Stomach (tissue), 4 donors: ENCODE measurements at regions not wholly inside any gene's neighbourhood (a gene's known extent, or its start where the extent isn't known, plus 50 kb on each side); places are given as distances from the start of the nearest gene placed in this dataset.

ENCODE experiments used
- EP300 ChIP-seq: sonication (generic); formaldehyde crosslinking; IDR thresholded peaks from one replicate; pipeline ENCODE4 v1.6.1; 2017; ENCODE audit warnings: antibody characterized with exemption
- POLR2A ChIP-seq, 4 donors: fragments of 450-650 bp; IDR thresholded peaks; one replicate each; pipeline ENCODE4 v1.6.1; 2016; ENCODE audit warnings: antibody characterized with exemption in 4 of 4, control low read depth in 2 of 4, mild to moderate bottlenecking in 1 of 4, moderate library complexity in 1 of 4
- POLR2AphosphoS5 ChIP-seq, 3 donors: sonication (generic); formaldehyde crosslinking; IDR thresholded peaks; one replicate each; pipeline ENCODE4 v1.6.1; 2016; ENCODE audit warnings: antibody characterized with exemption in 3 of 3
- TF ChIP-seq, protein P1 (sequence below), 7 experiments: fragments of 450-650 bp in 4 of 7; fragments of 200-600 bp in 3 of 7; sonication (generic) in 3 of 7; IDR thresholded peaks; one replicate each; pipeline ENCODE4 v1.5.1; 2016 to 2019; ENCODE audit warnings: antibody characterized with exemption in 7 of 7, control low read depth in 2 of 7, mild to moderate bottlenecking in 1 of 7

DNA sequence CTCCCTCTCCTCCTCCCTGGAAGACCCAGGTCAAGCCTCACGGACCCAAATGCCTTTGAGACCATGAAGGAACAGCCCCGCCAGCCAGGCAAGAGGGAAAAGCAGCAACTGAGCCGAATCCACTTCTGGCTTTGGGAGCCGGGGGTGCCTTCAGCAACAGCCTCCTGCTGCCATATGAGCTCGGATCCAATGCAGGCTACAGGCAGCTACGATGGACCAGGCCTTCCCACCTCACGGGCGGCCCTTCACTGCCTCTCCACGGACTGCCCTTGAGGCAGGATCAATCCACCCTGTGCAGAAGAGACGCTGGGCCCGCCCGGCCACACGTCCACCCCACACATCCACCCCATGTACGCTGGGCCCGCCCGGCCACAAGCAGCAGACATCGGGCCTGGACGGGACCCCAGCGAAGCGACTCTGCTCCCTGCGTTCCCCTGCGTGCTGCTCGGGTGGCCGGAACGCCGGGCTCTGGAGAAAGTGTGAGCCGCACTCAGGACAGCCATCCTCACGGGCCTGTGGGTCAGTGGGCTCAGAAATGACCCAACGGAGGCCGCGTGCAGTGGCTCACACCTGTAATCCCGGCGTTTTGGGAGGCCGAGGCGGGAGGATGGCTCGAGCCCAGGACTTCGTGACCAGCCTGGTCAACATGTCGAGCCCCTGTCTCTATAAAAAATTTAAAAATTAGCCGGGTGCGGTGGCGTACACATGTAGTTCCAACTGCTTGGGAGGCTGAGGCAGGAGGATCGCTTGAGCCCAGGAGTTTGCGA, 82.0 kb downstream of the FOXL3 start:
- no peak for TF ChIP-seq POLR2A (IDR thresholded peaks at IDR 0.05)
- TF ChIP-seq, protein P1, sequence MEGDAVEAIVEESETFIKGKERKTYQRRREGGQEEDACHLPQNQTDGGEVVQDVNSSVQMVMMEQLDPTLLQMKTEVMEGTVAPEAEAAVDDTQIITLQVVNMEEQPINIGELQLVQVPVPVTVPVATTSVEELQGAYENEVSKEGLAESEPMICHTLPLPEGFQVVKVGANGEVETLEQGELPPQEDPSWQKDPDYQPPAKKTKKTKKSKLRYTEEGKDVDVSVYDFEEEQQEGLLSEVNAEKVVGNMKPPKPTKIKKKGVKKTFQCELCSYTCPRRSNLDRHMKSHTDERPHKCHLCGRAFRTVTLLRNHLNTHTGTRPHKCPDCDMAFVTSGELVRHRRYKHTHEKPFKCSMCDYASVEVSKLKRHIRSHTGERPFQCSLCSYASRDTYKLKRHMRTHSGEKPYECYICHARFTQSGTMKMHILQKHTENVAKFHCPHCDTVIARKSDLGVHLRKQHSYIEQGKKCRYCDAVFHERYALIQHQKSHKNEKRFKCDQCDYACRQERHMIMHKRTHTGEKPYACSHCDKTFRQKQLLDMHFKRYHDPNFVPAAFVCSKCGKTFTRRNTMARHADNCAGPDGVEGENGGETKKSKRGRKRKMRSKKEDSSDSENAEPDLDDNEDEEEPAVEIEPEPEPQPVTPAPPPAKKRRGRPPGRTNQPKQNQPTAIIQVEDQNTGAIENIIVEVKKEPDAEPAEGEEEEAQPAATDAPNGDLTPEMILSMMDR (IDR thresholded peaks at IDR 0.05), result no peak
- TF ChIP-seq POLR2AphosphoS5 (IDR thresholded peaks at IDR 0.05), result no peak
- no peak for TF ChIP-seq EP300
